HL-60 (cell line): ENCODE measurements at regions not wholly inside any gene's neighbourhood (a gene's known extent, or its start where the extent isn't known, plus 50 kb on each side); places are given as distances from the start of the nearest gene placed in this dataset.

Experiments
- CTCF ChIP-seq: IDR thresholded peaks from one replicate; pipeline ENCODE4 v1.5.1; 2011; ENCODE audit warnings: low read length, control low read depth, inconsistent platforms; ENCODE audit not compliant: insufficient read depth
- GABPA ChIP-seq: IDR thresholded peaks from 2 replicates; pipeline ENCODE4 v1.6.1; 2012; ENCODE audit warnings: low read depth
- POLR2AphosphoS5 ChIP-seq: IDR thresholded peaks from 2 replicates; pipeline ENCODE4 v1.6.1; 2012; ENCODE audit warnings: low read depth
- REST ChIP-seq: IDR thresholded peaks from 2 replicates; pipeline ENCODE4 v1.6.1; 2012; ENCODE audit warnings: low read depth; ENCODE audit not compliant: insufficient replicate concordance

- TF ChIP-seq CTCF (no peak), POLR2AphosphoS5 (no peak), REST (no peak), GABPA (no peak)
These were observed 204.6 kb downstream of the CBLN4 start for GRCh38 chr20:55800552-55801245.
